DMS114 treated with DMSO at 0.1 percent for 48 hours (cell line): ENCODE measurements at regions not wholly inside any gene's neighbourhood (a gene's known extent, or its start where the extent isn't known, plus 50 kb on each side); places are given as distances from the start of the nearest gene placed in this dataset.

Experiments used
- DNase-seq: peaks from one replicate; lab custom pipeline; 2025; ENCODE audit not compliant: unreplicated experiment; lab: John Stamatoyannopoulos, UW

DNA sequence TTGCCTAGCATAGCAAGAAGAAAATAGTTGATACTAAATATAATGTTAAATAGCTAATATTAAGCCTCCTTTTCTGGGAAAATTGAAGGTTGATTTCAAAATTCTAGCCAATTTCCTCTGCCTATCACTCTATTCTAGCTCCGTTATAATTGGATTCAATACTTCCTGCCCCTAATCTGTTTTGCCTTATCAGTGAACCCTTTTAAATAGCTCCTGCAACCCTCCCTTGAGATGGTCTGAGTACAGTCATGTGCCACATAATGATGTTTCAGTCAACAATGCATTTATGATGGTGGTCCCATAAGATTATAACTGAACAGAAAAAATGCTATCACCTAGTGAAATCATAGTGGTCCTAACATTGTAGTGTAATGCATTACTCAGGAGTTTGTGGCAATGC, 79.7 kb upstream of the PBX1 start:
- no peak for DNase-seq

GRCh38 chr1:164480285-164480907, 78.6 kb upstream of the PBX1 start:
- DNase-seq = no peak

DNA sequence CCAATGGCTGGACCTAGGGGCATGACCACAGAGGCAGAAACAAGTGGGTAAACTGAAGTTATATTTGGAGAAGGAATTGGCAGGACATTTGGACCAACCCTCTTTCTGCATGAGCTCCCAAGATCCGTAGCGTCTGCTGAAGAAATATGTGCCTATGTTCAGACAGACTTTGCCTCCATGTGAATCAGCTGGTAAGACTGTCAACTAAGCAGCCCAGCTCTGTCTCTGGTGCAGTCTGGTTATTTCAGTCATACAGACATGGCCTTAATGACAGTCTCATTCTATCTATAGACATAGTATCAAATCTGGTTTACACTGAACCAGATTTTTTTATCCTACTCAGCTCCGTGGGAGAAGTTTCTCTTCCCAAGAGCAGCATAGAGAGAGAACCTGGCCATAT, 63.1 kb upstream of the PBX1 start:
- no peak for DNase-seq

DNA sequence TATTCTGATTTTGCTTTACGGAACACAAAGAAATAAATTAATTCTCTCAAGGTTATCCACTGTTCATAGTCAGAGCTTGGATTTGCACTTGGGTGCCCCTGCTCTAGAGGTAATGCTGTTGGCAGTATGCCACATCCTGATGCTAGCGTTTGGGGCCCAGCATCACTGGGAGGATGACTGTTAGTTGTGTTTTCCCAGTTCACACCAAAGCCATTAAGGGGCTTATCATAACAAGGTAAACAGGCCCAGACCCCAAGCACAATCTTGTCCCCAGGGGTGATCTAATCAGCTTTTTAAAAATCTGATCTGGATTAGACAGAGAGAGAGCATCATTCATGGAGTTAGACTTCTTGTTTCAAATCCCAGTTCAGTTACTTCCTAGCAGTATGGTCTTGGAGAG, 60.2 kb upstream of the PBX1 start:
- DNase-seq = no peak

DNA sequence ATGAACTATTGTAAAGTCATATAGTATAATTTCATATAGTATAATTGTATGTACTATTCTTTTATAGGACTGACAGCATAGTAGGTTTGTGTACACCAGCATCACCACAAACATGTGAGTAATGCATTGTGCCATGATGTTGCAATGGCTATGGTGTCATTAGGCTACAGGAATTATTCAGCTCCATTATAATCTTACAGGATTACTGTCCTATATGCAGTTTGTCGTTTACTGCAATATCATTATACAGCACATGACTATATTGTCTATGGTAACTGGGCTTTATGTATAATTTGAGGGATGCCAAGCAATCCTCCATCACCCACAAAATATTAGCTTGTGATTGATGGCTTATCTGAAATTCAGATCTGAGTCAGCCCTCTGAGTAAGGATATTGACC, 54.2 kb upstream of the PBX1 start:
- no peak for DNase-seq
